Gastrocnemius medialis (tissue), 4 donors: ENCODE measurements at regions not wholly inside any gene's neighbourhood (a gene's known extent, or its start where the extent isn't known, plus 50 kb on each side); places are given as distances from the start of the nearest gene placed in this dataset.

Experiments
- CTCF ChIP-seq, 5 experiments: fragments of 450-650 bp in 3 of 5; fragments of 200-600 bp in 2 of 5; sonication (generic) in 2 of 5; IDR thresholded peaks in 4 of 5; conservative IDR thresholded peaks in 1 of 5; 1 replicate in 4 of 5; 2 replicates in 1 of 5; pipeline ENCODE4 v1.5.1; 2016 to 2019; ENCODE audit warnings: antibody characterized with exemption in 5 of 5, mild to moderate bottlenecking in 3 of 5, moderate library complexity in 3 of 5
- POLR2A ChIP-seq, 2 donors: fragments of 450-650 bp; IDR thresholded peaks; one replicate each; pipeline ENCODE4 v1.6.1; 2017; ENCODE audit warnings: antibody characterized with exemption in 2 of 2, mild to moderate bottlenecking in 2 of 2, moderate library complexity in 2 of 2

DNA sequence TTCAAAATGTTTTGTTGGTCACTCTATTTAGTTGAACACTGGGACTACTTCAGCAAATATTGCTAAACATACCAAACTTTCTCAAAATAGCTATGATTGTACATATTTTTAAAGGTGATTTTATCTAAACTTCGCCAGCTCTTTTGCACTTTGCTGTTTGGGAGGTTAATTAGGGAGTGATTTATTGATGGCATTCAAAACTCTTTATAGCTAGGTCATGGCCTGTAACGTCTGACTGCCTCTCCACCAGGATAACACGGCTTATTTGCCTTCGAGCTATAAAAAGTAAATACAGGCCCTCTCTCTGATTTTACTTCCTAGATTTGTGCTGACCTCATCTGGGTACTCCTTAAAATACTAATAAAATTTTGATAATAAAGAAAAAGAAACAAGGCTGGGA lies 931.9 kb downstream of the DCDC2C start:
- no peak for TF ChIP-seq POLR2A (IDR thresholded peaks at IDR 0.05)
- TF ChIP-seq CTCF (IDR thresholded peaks at IDR 0.05 in 4 of 5, conservative IDR thresholded peaks at IDR 0.05 in 1 of 5) = no peak
